GM18909 (cell line): ENCODE measurements at regions not wholly inside any gene's neighbourhood (a gene's known extent, or its start where the extent isn't known, plus 50 kb on each side); places are given as distances from the start of the nearest gene placed in this dataset.
A peak's percentile ranks its signal among the peaks of the same experiment; 100 is the strongest.

ENCODE experiments used
- ATAC-seq: cut with Tn5 transposase; IDR thresholded peaks from one replicate; pipeline ENCODE4 v1.9.1; 2021; ENCODE audit warnings: mild to moderate bottlenecking; ENCODE audit not compliant: unreplicated experiment, poor library complexity

- no peak for ATAC-seq
These were observed 527.9 kb downstream of the SHQ1 start for GRCh38 chr3:72320095-72320954.

GRCh38 chr3:72319194-72320094, 528.8 kb downstream of the SHQ1 start:
- no peak for ATAC-seq

GRCh38 chr3:72318504-72319193, 529.6 kb downstream of the SHQ1 start:
- ATAC-seq, result no peak

GRCh38 chr3:72317491-72317890, 530.8 kb downstream of the SHQ1 start:
- no peak for ATAC-seq

- ATAC-seq, result no peak
These were observed 531.6 kb downstream of the SHQ1 start for GRCh38 chr3:72316501-72317279.

GRCh38 chr3:72313308-72313707, 528.4 kb upstream of the PROK2 start:
- no peak for ATAC-seq

- no peak for ATAC-seq
These were observed 527.4 kb upstream of the PROK2 start for GRCh38 chr3:72312339-72312738.

GRCh38 chr3:72311425-72311824, 526.5 kb upstream of the PROK2 start:
- no peak for ATAC-seq

- peak; percentile 97 for ATAC-seq
These were observed 525.8 kb upstream of the PROK2 start for GRCh38 chr3:72310419-72311380.

GRCh38 chr3:72309661-72310418, 524.9 kb upstream of the PROK2 start:
- no peak for ATAC-seq

- no peak for ATAC-seq
These were observed 523.7 kb upstream of the PROK2 start for GRCh38 chr3:72308641-72309040.

GRCh38 chr3:72307438-72308115, 522.6 kb upstream of the PROK2 start:
- ATAC-seq, result no peak

- no peak for ATAC-seq
These were observed 521.9 kb upstream of the PROK2 start for GRCh38 chr3:72306800-72307341.

GRCh38 chr3:72303926-72304325, 519.0 kb upstream of the PROK2 start:
- no peak for ATAC-seq

GRCh38 chr3:72301779-72302178, 516.8 kb upstream of the PROK2 start:
- no peak for ATAC-seq

GRCh38 chr3:72300621-72301020, 515.7 kb upstream of the PROK2 start:
- no peak for ATAC-seq

GRCh38 chr3:72299823-72300222, 514.9 kb upstream of the PROK2 start:
- no peak for ATAC-seq
